Keratinocyte (primary cell): ENCODE measurements at regions not wholly inside any gene's neighbourhood (a gene's known extent, or its start where the extent isn't known, plus 50 kb on each side); places are given as distances from the start of the nearest gene placed in this dataset.

Source experiments
- CTCF ChIP-seq, 3 experiments: IDR thresholded peaks in 1 of 3; conservative IDR thresholded peaks in 1 of 3; optimal IDR thresholded peaks in 1 of 3; 2 replicates in 2 of 3; 3 replicates in 1 of 3; pipeline versions ENCODE3 to v1.5.1; 2011; ENCODE audit warnings: low read length in 3 of 3, mild to moderate bottlenecking in 3 of 3, moderate library complexity in 2 of 3, control low read depth in 1 of 3, inconsistent platforms in 1 of 3; ENCODE audit not compliant: insufficient read depth in 2 of 3; ENCODE audit errors: extremely low read depth in 1 of 3
- EZH2 ChIP-seq: IDR thresholded peaks from one replicate; pipeline ENCODE4 v1.6.1; 2012; ENCODE audit warnings: inconsistent platforms, mild to moderate bottlenecking, low read length, moderate library complexity

GRCh38 chr7:97457054-97457453, 274.8 kb upstream of the TAC1 start:
- TF ChIP-seq EZH2, result no peak
- TF ChIP-seq CTCF (optimal IDR thresholded peaks at IDR 0.05 in 1 of 3, IDR thresholded peaks at IDR 0.05 in 1 of 3, conservative IDR thresholded peaks at IDR 0.05 in 1 of 3; ENCODE audit: extremely low read depth in 1 of 3, insufficient read depth in 2 of 3, low read length in 3 of 3), result no peak
